ENCODE measurements at regions not wholly inside any gene's neighbourhood (a gene's known extent, or its start where the extent isn't known, plus 50 kb on each side); places are given as distances from the start of the nearest gene placed in this dataset.

DNA sequence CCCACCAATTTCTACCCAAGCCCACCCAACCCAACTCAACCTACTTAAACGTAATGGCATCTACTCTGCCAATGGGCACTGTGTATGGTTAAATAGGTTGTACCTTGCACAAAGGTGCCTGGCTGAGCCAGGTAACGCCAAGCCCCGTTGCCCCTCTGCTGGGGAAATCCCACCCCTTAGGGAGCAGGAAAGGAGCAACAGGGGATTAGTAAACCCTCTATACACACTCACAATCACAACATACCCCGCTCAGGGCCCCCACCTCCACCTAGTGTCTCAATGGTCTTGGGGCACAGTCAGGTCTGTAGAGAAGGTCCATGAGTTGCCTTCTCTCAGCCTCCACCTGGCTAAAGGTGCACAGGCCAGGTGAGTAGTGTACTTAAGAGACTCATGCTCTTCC lies 74.3 kb upstream of the PCBD1 start:
- Histone ChIP-seq H3K4me1 (replicated peaks in 1 of 2; ENCODE audit: control insufficient read depth in 2 of 2, insufficient read depth in 2 of 2, low read length in 2 of 2) (no peaks in the 10 kb centered on the region), H3K36me3 (ENCODE audit: control insufficient read depth, insufficient read depth, low read length) (no peaks in the 10 kb centered on the region), H4K20me1 (replicated peaks; ENCODE audit: control insufficient read depth, insufficient read depth, low read length) (peaks cover 6% of the 10 kb centered on the region), H3K27me3 (ENCODE audit: control insufficient read depth in 2 of 2, insufficient read depth in 2 of 2, low read length in 2 of 2) (peaks cover 9 to 53% of the 10 kb centered on the region in 2 experiments; a peak in 4 of 5 replicates), H3K79me2 (ENCODE audit: control insufficient read depth, insufficient read depth, low read length) (no peaks in the 10 kb centered on the region), H3K4me2 (ENCODE audit: insufficient read depth, low read length) (no peak overlapping the region), H3K9me3 (replicated peaks; ENCODE audit: control insufficient read depth, insufficient read depth, low read depth, low read length) (no peaks in the 10 kb centered on the region; the same call in 1 of the 2 replicates), H3K27ac (ENCODE audit: extremely low read depth, low read depth, low read length) (no peak overlapping the region), H3K9ac (ENCODE audit: insufficient read depth in 1 of 2, low read depth in 2 of 2, low read length in 2 of 2) (no peak overlapping the region), H3K4me3 (no peak overlapping the region), H2AFZ (ENCODE audit: low read depth, low read length) (no peak overlapping the region), H3K9me1 (ENCODE audit: control insufficient read depth, insufficient read depth, low read length) (no peaks in the 10 kb centered on the region)
- TF ChIP-seq, protein P1, sequence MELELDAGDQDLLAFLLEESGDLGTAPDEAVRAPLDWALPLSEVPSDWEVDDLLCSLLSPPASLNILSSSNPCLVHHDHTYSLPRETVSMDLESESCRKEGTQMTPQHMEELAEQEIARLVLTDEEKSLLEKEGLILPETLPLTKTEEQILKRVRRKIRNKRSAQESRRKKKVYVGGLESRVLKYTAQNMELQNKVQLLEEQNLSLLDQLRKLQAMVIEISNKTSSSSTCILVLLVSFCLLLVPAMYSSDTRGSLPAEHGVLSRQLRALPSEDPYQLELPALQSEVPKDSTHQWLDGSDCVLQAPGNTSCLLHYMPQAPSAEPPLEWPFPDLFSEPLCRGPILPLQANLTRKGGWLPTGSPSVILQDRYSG (tag; conservative IDR thresholded peaks at IDR 0.05; ENCODE audit: low read depth) = no peak
- TF ChIP-seq MEF2A (IDR thresholded peaks at IDR 0.05; ENCODE audit: control insufficient read depth, low read depth, low read length) = no peak
- TF ChIP-seq NR3C1 (CRISPR knock-in tag; IDR thresholded peaks at IDR 0.05) = no peak
- TF ChIP-seq NFRKB (IDR thresholded peaks at IDR 0.05; ENCODE audit: low read depth) = no peak
- TF ChIP-seq FOXK1 (CRISPR knock-in tag; IDR thresholded peaks at IDR 0.05; ENCODE audit: borderline replicate concordance) = no peak
- TF ChIP-seq DACH1 (IDR thresholded peaks at IDR 0.05; ENCODE audit: partially characterized antibody) = no peak
- no peak for TF ChIP-seq ZNF41 (CRISPR knock-in tag; conservative IDR thresholded peaks at IDR 0.05)
- POLR2A ChIA-PET = no interaction called here
- BruUV-seq (replicated peaks) = no TSS peak
- ATAC-seq (no peak), FAIRE-seq (no peak), DNase-seq (ENCODE audit: extremely low read depth in 1 of 4, low spot score in 3 of 4) (no peak)
- in situ Hi-C loops (cut with MboI) = no loop called here
- WGBS (ENCODE audit: insufficient coverage, low coverage, missing lambda C conversion rate) = 0% methylated on average over 4 of the region's 4 CpGs
- CTCF ChIA-PET (ENCODE audit: low intra/inter-chr PET ratio) = no interaction called here
- intact Hi-C loops (cut with micrococcal nuclease) = no loop called here

Measured in K562 (cell line).